NK-92 treated with Interleukin-12 subunit alpha and Interleukin-12 subunit beta, amount 100 ng/mL, for 24 hours (cell line): ENCODE measurements at regions not wholly inside any gene's neighbourhood (a gene's known extent, or its start where the extent isn't known, plus 50 kb on each side); places are given as distances from the start of the nearest gene placed in this dataset.
"Not testable (repeated sequence)": the region's sequence is repeated elsewhere in the genome, so short reads cannot be mapped to it uniquely, and the experiment has no call there.

Experiments
- DNase-seq: peaks from one replicate; lab custom pipeline; 2025; lab: John Stamatoyannopoulos, UW

DNA sequence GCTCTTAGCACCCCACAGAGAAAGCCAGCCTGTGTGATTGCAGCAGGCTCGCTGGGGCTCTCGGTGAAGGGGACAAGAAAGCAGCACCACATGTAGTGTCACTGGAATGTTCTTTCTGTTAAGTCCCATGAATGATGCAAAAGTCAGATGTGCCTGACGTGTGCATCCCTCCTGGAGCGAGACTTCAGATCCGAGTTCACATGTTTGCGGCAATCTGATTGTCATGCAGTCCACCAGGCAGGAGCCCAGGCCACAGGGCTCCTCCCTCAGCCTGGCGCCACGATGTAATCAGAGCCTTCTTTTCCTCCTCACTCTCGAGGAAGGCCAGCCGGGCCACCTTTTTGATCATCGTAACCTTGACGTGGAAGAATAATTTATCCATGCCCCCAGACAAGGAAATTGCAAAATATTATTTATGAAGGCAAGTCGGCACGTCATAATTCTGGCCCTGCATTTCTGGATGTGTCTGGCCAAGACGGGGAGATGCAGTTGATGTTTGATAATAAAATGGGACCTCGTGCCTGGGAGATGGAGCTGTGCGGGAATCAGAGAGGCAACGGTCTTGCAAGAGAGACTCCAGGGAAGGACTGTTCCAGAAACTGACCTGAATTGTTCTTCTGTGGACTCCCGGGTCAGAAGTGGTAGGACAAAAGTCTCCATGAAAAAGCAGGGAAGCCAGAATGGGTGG lies 214.6 kb downstream of the PHETA1 start:
- no peak for DNase-seq

GRCh38 chr12:111152561-111152960 lies 216.3 kb downstream of the PHETA1 start:
- DNase-seq: no peak

DNA sequence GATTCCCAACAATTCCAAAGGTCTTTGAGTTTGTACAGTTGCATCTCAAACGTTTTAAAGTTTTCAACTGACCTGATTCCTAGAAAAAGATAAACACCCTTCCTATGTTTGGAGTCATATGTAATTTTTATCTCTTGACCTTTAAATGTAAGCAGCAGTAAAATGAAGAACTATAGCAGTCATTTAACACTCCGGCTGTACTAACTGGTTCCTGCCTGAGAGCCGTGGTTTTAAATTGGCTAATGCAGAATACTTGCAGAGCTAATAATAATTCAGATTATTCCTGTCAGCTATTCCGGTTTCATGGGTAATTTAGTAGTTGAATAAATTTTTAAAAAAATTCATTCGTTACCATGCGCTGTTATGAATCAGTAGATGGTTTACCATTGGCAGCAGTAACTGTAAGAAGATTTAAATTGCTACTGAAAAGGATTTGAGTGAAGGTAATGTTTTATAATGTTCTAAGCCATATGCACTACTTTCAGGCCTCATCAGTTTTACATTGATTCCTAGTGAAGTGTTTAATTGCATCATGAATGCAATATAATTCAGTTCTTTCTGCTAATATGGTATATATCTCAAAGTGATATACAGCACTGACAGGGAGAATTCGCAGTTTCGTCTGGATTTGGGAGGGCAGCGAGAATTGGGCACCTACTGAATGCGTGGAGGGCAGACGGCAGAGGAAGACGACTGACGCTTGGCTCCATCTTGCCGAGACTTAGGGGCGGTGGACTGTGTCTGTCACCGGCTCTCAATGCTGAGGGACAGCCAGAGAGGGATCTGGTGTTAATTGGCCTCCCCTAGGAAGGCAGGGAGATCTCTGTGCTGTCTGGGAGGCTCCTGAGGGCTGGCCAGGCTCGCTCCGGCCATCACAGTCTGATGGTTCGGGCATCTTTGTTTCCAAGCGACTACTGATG lies 217.7 kb downstream of the PHETA1 start:
- no peak for DNase-seq

GRCh38 chr12:111150360-111150759 lies 218.5 kb downstream of the PHETA1 start:
- no peak for DNase-seq

DNA sequence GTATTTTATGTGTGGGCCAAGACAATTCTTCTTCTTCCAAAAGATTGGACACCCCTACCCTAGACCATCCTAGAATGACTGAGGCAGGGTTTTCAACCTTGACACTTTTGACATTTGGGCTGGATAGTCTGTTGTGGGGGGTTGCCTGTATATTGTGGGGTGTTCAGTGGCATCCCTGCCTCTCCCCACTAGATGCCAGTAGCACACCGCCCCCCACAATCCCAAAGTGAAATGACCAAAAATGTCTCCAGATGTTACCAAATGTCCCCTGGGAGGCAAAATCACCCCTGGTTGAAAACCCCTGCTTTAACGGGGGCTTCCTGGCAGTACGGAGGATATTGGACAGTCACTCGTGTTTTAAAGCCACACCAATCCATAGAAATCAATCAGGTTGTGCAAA lies 219.6 kb downstream of the PHETA1 start:
- DNase-seq: no peak

DNA sequence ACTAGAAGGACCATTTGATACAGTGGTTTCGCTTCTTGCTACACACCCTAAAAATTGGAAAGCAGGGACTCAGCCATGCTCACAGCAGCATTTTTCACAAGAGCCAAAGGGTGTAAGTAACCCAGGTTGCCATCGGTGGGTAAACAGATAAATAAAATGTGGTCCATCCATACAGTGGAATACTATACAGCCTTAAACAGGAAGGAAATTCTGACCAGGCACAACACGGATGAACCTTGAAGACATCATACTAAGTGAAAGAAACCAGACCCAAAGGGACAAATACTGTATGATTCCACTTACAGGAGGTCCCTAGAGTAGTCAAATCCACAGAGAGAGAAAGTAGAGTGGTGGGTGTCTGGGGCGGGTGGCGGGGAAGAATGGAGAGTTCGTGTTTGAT lies 220.9 kb downstream of the PHETA1 start:
- no peak for DNase-seq

GRCh38 chr12:111143271-111143670 lies 222.9 kb upstream of the MYL2 start:
- no peak for DNase-seq

DNA sequence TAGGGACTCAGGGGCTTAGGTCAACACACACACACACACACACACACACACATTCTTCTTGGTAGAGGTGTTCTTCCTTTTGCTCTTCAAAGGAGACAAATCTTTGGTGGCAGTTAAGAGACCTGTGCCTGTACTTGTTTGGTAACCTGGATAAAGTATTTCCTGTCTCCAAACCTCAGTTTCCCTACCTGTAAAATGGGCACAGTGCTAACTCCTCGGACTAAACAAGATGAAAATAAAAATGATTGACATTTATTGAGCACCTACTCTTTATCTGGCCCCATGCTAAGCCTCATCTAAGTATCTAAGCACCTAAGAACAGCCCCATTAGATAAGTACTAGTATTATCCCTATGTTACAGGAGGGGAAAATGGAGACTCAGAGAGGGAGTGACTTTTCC lies 220.8 kb upstream of the MYL2 start:
- DNase-seq: no peak

GRCh38 chr12:111138016-111138415 lies 217.6 kb upstream of the MYL2 start:
- DNase-seq: no peak

GRCh38 chr12:111135293-111135832 lies 215.0 kb upstream of the MYL2 start:
- no peak for DNase-seq

DNA sequence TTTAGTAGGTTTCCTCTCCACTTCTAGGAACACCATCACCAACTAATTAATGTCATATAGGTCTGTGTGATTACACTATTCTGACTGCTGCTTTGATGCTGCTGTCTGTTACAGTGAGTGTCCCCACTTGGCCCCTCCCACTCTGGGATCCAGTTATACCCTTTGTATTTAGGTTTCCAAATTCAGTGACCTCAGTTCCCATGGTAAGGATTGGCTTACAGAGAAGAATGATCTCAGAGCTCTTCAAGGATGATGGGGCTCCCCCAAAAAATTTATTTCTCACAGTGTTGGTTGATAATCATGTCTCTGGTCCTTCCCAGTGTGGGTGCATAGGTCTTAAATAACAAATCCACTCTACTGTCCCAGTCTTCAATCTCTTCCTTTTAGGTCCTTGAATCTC lies 210.0 kb upstream of the MYL2 start:
- no peak for DNase-seq

GRCh38 chr12:111129149-111129767 lies 208.9 kb upstream of the MYL2 start:
- no peak for DNase-seq

- no peak for DNase-seq
These were observed 206.0 kb upstream of the MYL2 start for GRCh38 chr12:111126331-111126730.

DNA sequence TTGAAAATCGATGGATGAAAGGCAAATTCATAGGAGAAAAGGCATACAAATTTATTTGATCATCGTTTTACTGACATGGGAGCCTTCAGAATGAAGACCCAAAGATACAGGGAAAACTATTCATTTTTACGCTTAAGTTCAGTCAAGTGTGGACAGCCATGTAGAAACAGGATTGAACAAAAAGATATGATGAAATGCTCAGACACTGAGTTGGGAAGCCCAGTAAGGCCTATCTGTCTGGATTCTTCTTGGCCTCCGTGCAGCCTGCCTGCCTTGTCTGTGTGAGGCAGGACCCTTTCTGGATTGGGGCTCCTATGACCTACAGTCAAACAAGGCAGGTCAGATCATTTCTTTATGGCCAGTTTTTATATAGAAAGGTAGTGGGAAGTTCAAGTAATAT lies 203.8 kb upstream of the MYL2 start:
- DNase-seq: no peak

GRCh38 chr12:111123390-111123789 lies 203.0 kb upstream of the MYL2 start:
- no peak for DNase-seq

DNA sequence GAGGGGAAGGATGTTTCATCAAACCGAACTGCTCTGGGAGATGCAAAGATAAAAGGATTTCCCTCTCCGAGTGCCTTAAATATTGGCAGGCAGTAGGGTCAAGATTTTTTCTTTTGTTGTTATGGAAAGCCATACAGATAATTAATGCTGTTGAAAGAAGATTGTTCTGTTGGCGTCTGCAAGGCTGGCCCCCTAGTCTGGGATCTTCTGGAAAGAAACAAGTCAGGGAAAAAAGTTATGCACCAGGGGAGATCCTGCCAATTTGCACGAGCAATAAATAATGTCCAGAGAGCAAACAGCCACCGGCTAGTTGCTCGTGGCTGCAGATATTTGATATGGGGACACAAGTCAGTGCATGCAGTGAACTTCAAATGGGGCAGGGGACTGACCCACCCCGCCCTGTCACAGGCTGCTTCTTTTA lies 202.1 kb upstream of the MYL2 start:
- DNase-seq: no peak

DNA sequence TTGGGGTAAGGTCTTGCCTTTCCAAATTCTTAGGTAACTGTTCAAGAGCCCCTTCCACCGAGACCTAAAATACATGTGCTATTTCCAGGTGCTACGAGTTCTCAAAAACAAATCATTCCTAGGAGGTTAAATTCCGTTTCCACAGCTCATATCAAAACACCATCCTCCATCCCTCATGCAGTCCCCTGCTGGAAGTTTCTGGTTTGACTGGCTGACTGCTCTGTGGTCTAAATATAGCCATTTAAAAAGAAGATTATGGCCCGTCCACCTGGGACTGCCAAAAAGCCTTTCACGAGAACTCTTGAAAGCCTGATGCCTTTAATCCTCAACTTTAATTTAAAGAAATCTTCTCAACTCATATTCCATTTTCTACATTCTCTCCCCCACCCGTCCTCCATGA lies 201.5 kb upstream of the MYL2 start:
- no peak for DNase-seq

- DNase-seq: no peak
These were observed 200.2 kb upstream of the MYL2 start for GRCh38 chr12:111120578-111120977.

DNA sequence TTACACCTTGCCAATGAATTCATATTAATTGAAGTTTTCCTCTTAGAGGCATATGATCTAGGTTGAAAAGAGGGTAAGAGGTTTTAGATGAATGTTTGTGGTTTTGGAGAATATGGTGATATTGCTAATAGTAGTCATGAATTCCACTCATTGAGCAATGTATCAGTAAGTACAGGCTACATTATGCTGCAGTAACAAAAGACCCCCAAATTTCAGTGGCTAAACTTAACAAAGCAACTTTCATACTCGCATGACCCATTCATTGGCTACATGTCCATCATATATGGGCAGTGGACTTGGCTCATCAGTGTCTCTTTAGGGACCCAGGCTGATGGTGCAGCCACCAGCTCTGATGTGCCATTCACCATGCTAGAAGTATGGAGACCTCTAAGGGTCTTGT lies 196.6 kb upstream of the MYL2 start:
- no peak for DNase-seq

DNA sequence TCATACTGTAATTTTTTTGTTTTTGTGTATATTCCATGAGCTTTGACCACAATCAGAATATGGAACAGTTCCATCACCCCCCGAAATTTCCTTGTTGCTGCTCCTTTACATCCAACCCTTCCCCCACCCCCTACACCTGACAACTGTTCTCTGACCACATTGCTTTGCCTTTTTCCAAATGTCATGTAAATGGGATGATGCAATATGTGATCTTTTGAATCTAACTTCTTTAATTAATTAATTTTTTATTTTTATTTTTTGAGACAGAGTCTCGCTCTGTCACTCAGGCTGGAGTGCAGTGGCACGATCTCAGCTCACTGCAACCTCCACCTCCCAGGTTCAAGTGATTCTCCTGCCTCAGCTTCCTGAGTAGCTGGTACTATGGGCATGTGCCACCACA lies 192.9 kb upstream of the MYL2 start:
- not testable (repeated sequence) for DNase-seq

GRCh38 chr12:111112311-111113098 lies 192.1 kb upstream of the MYL2 start:
- DNase-seq: no peak

DNA sequence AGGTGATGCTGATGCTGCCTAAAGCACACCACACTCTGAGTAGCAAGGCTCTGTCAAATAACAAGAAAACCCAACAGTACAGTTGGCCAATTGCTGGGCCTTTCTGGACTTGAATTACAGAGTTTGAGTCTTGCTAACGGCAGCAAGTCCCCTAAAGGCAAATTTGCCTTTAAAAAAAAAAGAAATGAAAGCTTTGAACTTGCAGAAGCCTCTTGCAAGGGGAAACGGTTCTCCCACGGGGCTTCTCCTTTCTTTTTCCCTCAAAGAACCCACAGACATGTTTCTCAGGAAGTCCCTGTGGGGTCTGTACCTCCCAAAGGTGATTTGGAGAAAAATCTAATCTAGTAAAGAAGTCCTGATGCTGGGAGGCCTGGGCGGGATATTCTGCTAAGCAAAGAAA lies 191.3 kb upstream of the MYL2 start:
- no peak for DNase-seq
